ENCODE measurements at regions not wholly inside any gene's neighbourhood (a gene's known extent, or its start where the extent isn't known, plus 50 kb on each side); places are given as distances from the start of the nearest gene placed in this dataset.

DNA sequence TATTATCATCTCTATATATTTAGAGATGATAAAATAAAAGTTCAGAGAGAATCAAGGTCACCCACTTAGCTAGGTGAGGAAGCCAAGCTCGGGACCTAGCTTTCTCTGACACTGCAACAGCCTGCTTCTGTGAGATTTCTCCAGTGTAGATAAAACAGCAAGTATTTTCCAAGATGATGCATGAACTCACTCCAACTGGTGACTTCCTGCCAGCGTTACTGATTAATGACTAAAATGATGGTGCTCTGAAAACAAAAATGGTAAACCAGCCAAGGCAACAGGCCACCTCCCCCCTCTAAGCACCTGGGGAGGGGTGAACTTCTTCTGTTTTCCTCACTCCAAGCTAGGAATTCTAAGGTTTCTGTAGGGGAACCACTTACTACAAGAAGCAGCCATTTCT lies 510.2 kb upstream of the ID2 start:
- Mint-ChIP-seq H3K9me3 (peaks cover 0 to 3% (median 2%) of the 10 kb centered on the region in 7 donors), H3K4me3 (no peak overlapping the region), H3K27ac (no peak overlapping the region), H3K36me3 (no peaks in the 10 kb centered on the region), H3K4me1 (peaks cover 0 to 7% (median 0%) of the 10 kb centered on the region in 4 donors), H3K27me3 (no peaks in the 10 kb centered on the region)
- no peaks in the 10 kb centered on the region for H3K4me1 ChIP-seq (ENCODE audit: control insufficient read depth, insufficient read depth, low read length, poor library complexity, severe bottlenecking)
- no peak overlapping the region for H3K4me3 ChIP-seq (ENCODE audit: low read depth, low read length)
- H3K36me3 ChIP-seq (ENCODE audit: control insufficient read depth, insufficient read depth, low read length) = no peaks in the 10 kb centered on the region
- DNase-seq = no peak
- ATAC-seq (ENCODE audit: low read depth in 2 of 2) = no peak
- no peaks in the 10 kb centered on the region for H3K27me3 ChIP-seq (ENCODE audit: control insufficient read depth, insufficient read depth, low read length)
- H3K27ac ChIP-seq (ENCODE audit: insufficient read depth, low read length, poor library complexity, severe bottlenecking) = no peak overlapping the region
- no peaks in the 10 kb centered on the region for H3K9me3 ChIP-seq (ENCODE audit: control insufficient read depth in 2 of 2, low read length in 2 of 2)

GRCh38 chr2:8172661-8173060 lies 509.2 kb upstream of the ID2 start:
- DNase-seq (no peak), ATAC-seq (ENCODE audit: low read depth in 2 of 2) (no peak)
- Histone ChIP-seq H3K9me3 (ENCODE audit: control insufficient read depth in 2 of 2, low read length in 2 of 2) (no peaks in the 10 kb centered on the region), H3K4me3 (ENCODE audit: low read depth, low read length) (no peak overlapping the region), H3K27ac (ENCODE audit: insufficient read depth, low read length, poor library complexity, severe bottlenecking) (no peak overlapping the region), H3K4me1 (ENCODE audit: control insufficient read depth, insufficient read depth, low read length, poor library complexity, severe bottlenecking) (no peaks in the 10 kb centered on the region), H3K27me3 (ENCODE audit: control insufficient read depth, insufficient read depth, low read length) (no peaks in the 10 kb centered on the region), H3K36me3 (ENCODE audit: control insufficient read depth, insufficient read depth, low read length) (no peaks in the 10 kb centered on the region)
- Mint-ChIP-seq H3K27me3 (no peaks in the 10 kb centered on the region), H3K27ac (no peak overlapping the region), H3K36me3 (no peaks in the 10 kb centered on the region), H3K9me3 (peaks cover 0 to 4% (median 2%) of the 10 kb centered on the region in 7 donors), H3K4me3 (no peak overlapping the region), H3K4me1 (peaks cover 0 to 7% (median 0%) of the 10 kb centered on the region in 4 donors)

GRCh38 chr2:8174641-8175257 lies 507.1 kb upstream of the ID2 start:
- Mint-ChIP-seq H3K27me3 (no peaks in the 10 kb centered on the region), H3K9me3 (peaks cover 0 to 5% (median 2%) of the 10 kb centered on the region in 7 donors), H3K4me3 (no peak overlapping the region), H3K36me3 (no peaks in the 10 kb centered on the region), H3K27ac (no peak overlapping the region), H3K4me1 (peaks cover 0 to 7% (median 0%) of the 10 kb centered on the region in 4 donors)
- H3K4me3 ChIP-seq (ENCODE audit: low read depth, low read length) = no peak overlapping the region
- H3K27me3 ChIP-seq (ENCODE audit: control insufficient read depth, insufficient read depth, low read length) = no peaks in the 10 kb centered on the region
- H3K36me3 ChIP-seq (ENCODE audit: control insufficient read depth, insufficient read depth, low read length) = no peaks in the 10 kb centered on the region
- no peak for ATAC-seq (ENCODE audit: low read depth in 2 of 2)
- no peaks in the 10 kb centered on the region for H3K4me1 ChIP-seq (ENCODE audit: control insufficient read depth, insufficient read depth, low read length, poor library complexity, severe bottlenecking)
- no peak overlapping the region for H3K27ac ChIP-seq (ENCODE audit: insufficient read depth, low read length, poor library complexity, severe bottlenecking)
- no peaks in the 10 kb centered on the region for H3K9me3 ChIP-seq (ENCODE audit: control insufficient read depth in 2 of 2, low read length in 2 of 2)
- DNase-seq = no peak

- Histone ChIP-seq H3K4me1 (ENCODE audit: control insufficient read depth, insufficient read depth, low read length, poor library complexity, severe bottlenecking) (no peaks in the 10 kb centered on the region), H3K4me3 (ENCODE audit: low read depth, low read length) (no peak overlapping the region), H3K9me3 (ENCODE audit: control insufficient read depth in 2 of 2, low read length in 2 of 2) (no peaks in the 10 kb centered on the region), H3K27ac (ENCODE audit: insufficient read depth, low read length, poor library complexity, severe bottlenecking) (no peak overlapping the region), H3K36me3 (ENCODE audit: control insufficient read depth, insufficient read depth, low read length) (no peaks in the 10 kb centered on the region), H3K27me3 (ENCODE audit: control insufficient read depth, insufficient read depth, low read length) (no peaks in the 10 kb centered on the region)
- DNase-seq (no peak), ATAC-seq (ENCODE audit: low read depth in 2 of 2) (no peak)
- Mint-ChIP-seq H3K36me3 (no peaks in the 10 kb centered on the region), H3K9me3 (peaks cover 0 to 8% (median 2%) of the 10 kb centered on the region in 7 donors), H3K4me3 (no peak overlapping the region), H3K27me3 (no peaks in the 10 kb centered on the region), H3K27ac (no peak overlapping the region), H3K4me1 (peaks cover 0 to 7% (median 0%) of the 10 kb centered on the region in 4 donors)
Observed at GRCh38 chr2:8176887-8177286, 505.0 kb upstream of the ID2 start.

DNA sequence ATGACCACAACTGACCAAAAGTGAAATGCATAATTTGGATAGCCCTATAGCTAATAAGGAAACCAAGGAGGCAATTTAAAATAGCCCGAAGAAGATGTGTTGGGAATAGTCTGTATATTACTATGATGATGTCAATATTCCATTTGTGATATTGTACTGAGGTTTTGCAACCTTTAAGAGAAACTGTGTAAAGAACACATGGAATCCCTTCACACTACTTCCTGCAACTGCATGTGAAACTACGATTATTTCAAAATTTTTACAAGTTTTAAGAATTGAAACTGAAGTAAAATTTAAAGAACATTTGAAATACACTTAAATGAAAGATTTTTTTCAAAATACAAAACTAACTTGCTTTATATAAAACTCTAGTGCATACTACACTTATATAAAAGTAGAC lies 504.3 kb upstream of the ID2 start:
- H3K9me3 Mint-ChIP-seq = peaks cover 0 to 8% (median 2%) of the 10 kb centered on the region in 7 donors
- Histone ChIP-seq H3K4me3 (ENCODE audit: low read depth, low read length) (no peak overlapping the region), H3K27me3 (ENCODE audit: control insufficient read depth, insufficient read depth, low read length) (no peaks in the 10 kb centered on the region), H3K27ac (ENCODE audit: insufficient read depth, low read length, poor library complexity, severe bottlenecking) (no peak overlapping the region), H3K36me3 (ENCODE audit: control insufficient read depth, insufficient read depth, low read length) (no peaks in the 10 kb centered on the region), H3K9me3 (ENCODE audit: control insufficient read depth in 2 of 2, low read length in 2 of 2) (no peaks in the 10 kb centered on the region), H3K4me1 (ENCODE audit: control insufficient read depth, insufficient read depth, low read length, poor library complexity, severe bottlenecking) (no peaks in the 10 kb centered on the region)
- H3K27ac Mint-ChIP-seq = no peak overlapping the region
- no peak for DNase-seq
- no peak overlapping the region for H3K4me3 Mint-ChIP-seq
- H3K27me3 Mint-ChIP-seq = no peaks in the 10 kb centered on the region
- H3K4me1 Mint-ChIP-seq = peaks cover 0 to 7% (median 0%) of the 10 kb centered on the region in 4 donors
- H3K36me3 Mint-ChIP-seq = no peaks in the 10 kb centered on the region
- no peak for ATAC-seq (ENCODE audit: low read depth in 2 of 2)

DNA sequence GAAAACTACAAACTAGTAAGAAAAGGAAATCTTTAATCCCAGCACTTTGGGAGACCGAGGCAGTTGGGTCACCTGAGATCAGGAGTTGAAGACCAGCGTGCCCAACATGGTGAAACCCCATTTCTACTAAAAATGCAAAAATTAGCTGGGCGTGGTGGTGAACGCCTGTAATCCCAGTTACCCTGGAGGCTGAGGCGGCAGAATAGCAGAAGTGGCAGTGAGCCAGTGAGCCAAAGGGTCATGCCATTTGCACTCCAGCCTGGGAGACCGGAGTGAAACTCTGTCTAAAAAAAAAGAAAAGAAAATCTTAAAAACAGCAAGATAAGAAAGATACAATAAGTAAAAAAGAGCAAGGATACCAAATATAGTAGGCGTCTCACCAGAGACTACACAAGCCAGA lies 502.9 kb upstream of the ID2 start:
- Mint-ChIP-seq H3K27ac (no peak overlapping the region), H3K27me3 (no peaks in the 10 kb centered on the region), H3K9me3 (peaks cover 0 to 8% (median 2%) of the 10 kb centered on the region in 7 donors), H3K4me1 (peaks cover 0 to 7% (median 0%) of the 10 kb centered on the region in 4 donors), H3K36me3 (no peaks in the 10 kb centered on the region), H3K4me3 (no peak overlapping the region)
- Histone ChIP-seq H3K9me3 (ENCODE audit: control insufficient read depth in 2 of 2, low read length in 2 of 2) (no peaks in the 10 kb centered on the region), H3K27ac (ENCODE audit: insufficient read depth, low read length, poor library complexity, severe bottlenecking) (no peak overlapping the region), H3K36me3 (ENCODE audit: control insufficient read depth, insufficient read depth, low read length) (no peaks in the 10 kb centered on the region), H3K4me1 (ENCODE audit: control insufficient read depth, insufficient read depth, low read length, poor library complexity, severe bottlenecking) (no peaks in the 10 kb centered on the region), H3K4me3 (ENCODE audit: low read depth, low read length) (no peak overlapping the region), H3K27me3 (ENCODE audit: control insufficient read depth, insufficient read depth, low read length) (no peaks in the 10 kb centered on the region)
- DNase-seq (no peak), ATAC-seq (ENCODE audit: low read depth in 2 of 2) (no peak)

GRCh38 chr2:8189316-8189715 lies 492.5 kb upstream of the ID2 start:
- Mint-ChIP-seq H3K4me1 (no peaks in the 10 kb centered on the region), H3K27ac (no peak overlapping the region), H3K27me3 (no peaks in the 10 kb centered on the region), H3K36me3 (no peaks in the 10 kb centered on the region), H3K9me3 (peaks cover 0 to 5% (median 0%) of the 10 kb centered on the region in 7 donors), H3K4me3 (no peak overlapping the region)
- Histone ChIP-seq H3K4me3 (ENCODE audit: low read depth, low read length) (no peak overlapping the region), H3K9me3 (ENCODE audit: control insufficient read depth in 2 of 2, low read length in 2 of 2) (peaks cover 0 to 3% of the 10 kb centered on the region in 2 experiments), H3K27me3 (ENCODE audit: control insufficient read depth, insufficient read depth, low read length) (no peaks in the 10 kb centered on the region), H3K27ac (ENCODE audit: insufficient read depth, low read length, poor library complexity, severe bottlenecking) (no peak overlapping the region), H3K4me1 (ENCODE audit: control insufficient read depth, insufficient read depth, low read length, poor library complexity, severe bottlenecking) (no peaks in the 10 kb centered on the region), H3K36me3 (ENCODE audit: control insufficient read depth, insufficient read depth, low read length) (no peaks in the 10 kb centered on the region)
- DNase-seq = no peak
- no peak for ATAC-seq (ENCODE audit: low read depth in 2 of 2)

- no peak for DNase-seq
- Histone ChIP-seq H3K27ac (ENCODE audit: insufficient read depth, low read length, poor library complexity, severe bottlenecking) (no peak overlapping the region), H3K9me3 (ENCODE audit: control insufficient read depth in 2 of 2, low read length in 2 of 2) (peaks cover 0 to 3% of the 10 kb centered on the region in 2 experiments), H3K27me3 (ENCODE audit: control insufficient read depth, insufficient read depth, low read length) (no peaks in the 10 kb centered on the region), H3K4me1 (ENCODE audit: control insufficient read depth, insufficient read depth, low read length, poor library complexity, severe bottlenecking) (no peaks in the 10 kb centered on the region), H3K4me3 (ENCODE audit: low read depth, low read length) (no peak overlapping the region), H3K36me3 (ENCODE audit: control insufficient read depth, insufficient read depth, low read length) (no peaks in the 10 kb centered on the region)
- H3K4me3 Mint-ChIP-seq = no peak overlapping the region
- no peak overlapping the region for H3K27ac Mint-ChIP-seq
- no peaks in the 10 kb centered on the region for H3K4me1 Mint-ChIP-seq
- no peaks in the 10 kb centered on the region for H3K27me3 Mint-ChIP-seq
- H3K36me3 Mint-ChIP-seq = no peaks in the 10 kb centered on the region
- no peak for ATAC-seq (ENCODE audit: low read depth in 2 of 2)
- H3K9me3 Mint-ChIP-seq = peaks cover 0 to 5% (median 0%) of the 10 kb centered on the region in 7 donors
Observed at GRCh38 chr2:8190279-8190678, 491.6 kb upstream of the ID2 start.
